Gastroesophageal sphincter (tissue), 3 donors: ENCODE measurements at regions not wholly inside any gene's neighbourhood (a gene's known extent, or its start where the extent isn't known, plus 50 kb on each side); places are given as distances from the start of the nearest gene placed in this dataset.

ENCODE experiments used
- CTCF ChIP-seq, 4 experiments: fragments of 200-600 bp in 2 of 4; fragments of 450-650 bp in 2 of 4; sonication (generic) in 1 of 4; IDR thresholded peaks; one replicate each; pipeline ENCODE4 v1.5.1; 2017 to 2019; ENCODE audit warnings: antibody characterized with exemption in 4 of 4, mild to moderate bottlenecking in 2 of 4, moderate library complexity in 2 of 4
- EP300 ChIP-seq: sonication (generic); formaldehyde crosslinking; IDR thresholded peaks from one replicate; pipeline ENCODE4 v1.6.1; 2017; ENCODE audit warnings: antibody characterized with exemption, mild to moderate bottlenecking

- TF ChIP-seq CTCF (IDR thresholded peaks at IDR 0.05), result no peak
- TF ChIP-seq EP300, result no peak
Measured at GRCh38 chr9:105023788-105024187, 95.8 kb upstream of the ABCA1 start.
